ENCODE measurements at regions not wholly inside any gene's neighbourhood (a gene's known extent, or its start where the extent isn't known, plus 50 kb on each side); places are given as distances from the start of the nearest gene placed in this dataset.

DNA sequence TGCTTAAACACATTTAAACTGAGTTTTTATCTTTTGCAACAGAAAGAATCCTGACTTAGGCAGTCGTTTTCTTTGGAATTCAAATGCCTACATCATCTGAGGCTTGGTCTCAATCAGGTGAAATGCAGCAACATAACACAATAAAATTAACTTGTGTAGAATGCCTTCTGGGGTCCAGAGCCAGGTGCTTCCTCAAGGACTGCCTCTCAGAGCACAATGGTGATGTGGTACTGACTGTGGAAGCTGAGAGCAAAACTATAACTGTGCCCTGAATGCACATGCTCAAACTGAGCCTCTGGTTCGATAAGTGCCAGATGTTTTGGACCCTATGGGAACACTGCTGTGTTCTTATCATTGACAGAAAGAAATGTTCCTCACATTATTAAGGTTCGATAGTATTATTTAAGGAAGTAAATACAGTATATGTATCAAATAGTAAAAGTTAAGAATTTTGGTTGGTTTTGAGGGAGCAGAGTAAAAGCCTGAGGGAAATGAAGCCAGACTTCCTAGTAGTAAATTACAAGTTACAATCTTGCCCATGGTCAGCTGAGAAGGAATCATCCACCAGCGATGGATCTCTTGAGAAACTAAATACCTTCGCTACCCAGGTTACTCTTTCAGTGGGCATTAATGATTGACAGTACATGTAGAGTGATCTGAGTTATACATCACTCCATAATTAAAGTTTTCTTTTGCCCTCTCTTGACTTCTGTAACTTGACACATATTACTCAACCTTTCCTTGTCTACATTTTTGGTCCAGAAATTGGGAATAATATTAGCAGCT lies 122.9 kb upstream of the ATP2B1 start:
- TF ChIP-seq CTCF (IDR thresholded peaks at IDR 0.05; ENCODE audit: low read depth, low read length, missing input control) = no peak
- no peak for TF ChIP-seq GABPA (IDR thresholded peaks at IDR 0.05 in 1 of 2, conservative IDR thresholded peaks at IDR 0.05 in 1 of 2)
- TF ChIP-seq, protein P1, sequence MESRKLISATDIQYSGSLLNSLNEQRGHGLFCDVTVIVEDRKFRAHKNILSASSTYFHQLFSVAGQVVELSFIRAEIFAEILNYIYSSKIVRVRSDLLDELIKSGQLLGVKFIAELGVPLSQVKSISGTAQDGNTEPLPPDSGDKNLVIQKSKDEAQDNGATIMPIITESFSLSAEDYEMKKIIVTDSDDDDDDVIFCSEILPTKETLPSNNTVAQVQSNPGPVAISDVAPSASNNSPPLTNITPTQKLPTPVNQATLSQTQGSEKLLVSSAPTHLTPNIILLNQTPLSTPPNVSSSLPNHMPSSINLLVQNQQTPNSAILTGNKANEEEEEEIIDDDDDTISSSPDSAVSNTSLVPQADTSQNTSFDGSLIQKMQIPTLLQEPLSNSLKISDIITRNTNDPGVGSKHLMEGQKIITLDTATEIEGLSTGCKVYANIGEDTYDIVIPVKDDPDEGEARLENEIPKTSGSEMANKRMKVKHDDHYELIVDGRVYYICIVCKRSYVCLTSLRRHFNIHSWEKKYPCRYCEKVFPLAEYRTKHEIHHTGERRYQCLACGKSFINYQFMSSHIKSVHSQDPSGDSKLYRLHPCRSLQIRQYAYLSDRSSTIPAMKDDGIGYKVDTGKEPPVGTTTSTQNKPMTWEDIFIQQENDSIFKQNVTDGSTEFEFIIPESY (IDR thresholded peaks at IDR 0.05) = no peak
- no peak for TF ChIP-seq HNF4G (IDR thresholded peaks at IDR 0.05)
- no peak for TF ChIP-seq FOXA2 (IDR thresholded peaks at IDR 0.05)
- TF ChIP-seq JUND (IDR thresholded peaks at IDR 0.05) = no peak
- no peak for DNase-seq (ENCODE audit: low spot score)
- no peak overlapping the region for H3K4me3 ChIP-seq (ENCODE audit: low read depth in 1 of 3, low read length in 3 of 3)
- no peak overlapping the region for H3K9ac ChIP-seq (ENCODE audit: low read depth in 1 of 2, low read length in 2 of 2)
- 70% methylated on average over 5 of the region's 5 CpGs for whole genome bisulfite sequencing
- H3K4me1 ChIP-seq (ENCODE audit: control insufficient read depth in 4 of 4, insufficient read depth in 4 of 4, low read length in 3 of 4) = no peaks in the 10 kb centered on the region
- no peak overlapping the region for H3K27ac ChIP-seq (ENCODE audit: low read depth in 1 of 2, low read length in 2 of 2)
- no peaks in the 10 kb centered on the region for H3K27me3 ChIP-seq (ENCODE audit: control insufficient read depth in 4 of 4, insufficient read depth in 4 of 4, low read length in 3 of 4)
- H3K9me3 ChIP-seq (ENCODE audit: control insufficient read depth in 4 of 4, low read length in 3 of 4) = no peaks in the 10 kb centered on the region
- H3K36me3 ChIP-seq (ENCODE audit: control insufficient read depth in 4 of 4, insufficient read depth in 3 of 4, low read depth in 1 of 4, low read length in 3 of 4) = no peaks in the 10 kb centered on the region

DNA sequence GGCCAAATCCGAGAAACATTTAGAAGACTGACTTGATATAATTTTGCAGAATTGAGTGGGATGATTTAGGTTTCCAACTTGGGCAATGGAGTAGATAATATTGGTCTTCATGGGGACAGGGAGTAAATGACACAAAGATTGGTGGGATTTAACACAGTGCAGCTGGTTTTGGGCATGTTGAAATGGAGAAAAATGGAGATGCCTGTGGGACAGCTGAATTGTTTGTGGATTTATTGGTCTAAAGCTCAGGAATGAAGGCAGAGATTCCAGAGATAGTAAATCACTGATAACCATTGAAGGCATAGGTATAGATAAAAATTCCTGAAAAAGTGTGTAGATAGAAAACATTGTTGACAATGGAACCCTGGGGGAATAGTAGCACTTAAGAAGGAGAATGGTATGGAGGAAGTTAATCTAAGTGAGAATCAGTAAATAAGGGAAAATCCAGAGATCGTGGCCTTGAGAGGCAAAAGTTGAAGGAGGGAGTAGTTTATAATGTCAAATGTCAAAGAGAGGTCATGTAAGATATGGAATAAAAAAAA lies 120.9 kb upstream of the ATP2B1 start:
- no peak for DNase-seq (ENCODE audit: low spot score)
- Histone ChIP-seq H3K27me3 (ENCODE audit: control insufficient read depth in 4 of 4, insufficient read depth in 4 of 4, low read length in 3 of 4) (no peaks in the 10 kb centered on the region), H3K4me3 (ENCODE audit: low read depth in 1 of 3, low read length in 3 of 3) (no peak overlapping the region), H3K4me1 (ENCODE audit: control insufficient read depth in 4 of 4, insufficient read depth in 4 of 4, low read length in 3 of 4) (no peaks in the 10 kb centered on the region), H3K9ac (ENCODE audit: low read depth in 1 of 2, low read length in 2 of 2) (no peak overlapping the region), H3K27ac (ENCODE audit: low read depth in 1 of 2, low read length in 2 of 2) (no peak overlapping the region), H3K36me3 (ENCODE audit: control insufficient read depth in 4 of 4, insufficient read depth in 3 of 4, low read depth in 1 of 4, low read length in 3 of 4) (no peaks in the 10 kb centered on the region), H3K9me3 (ENCODE audit: control insufficient read depth in 4 of 4, low read length in 3 of 4) (no peaks in the 10 kb centered on the region)
- 73% methylated on average over 2 of the region's 2 CpGs for WGBS
- TF ChIP-seq, protein P1 (IDR thresholded peaks at IDR 0.05) = no peak
- TF ChIP-seq EGR1 (IDR thresholded peaks at IDR 0.05; ENCODE audit: low read depth in 2 of 2) = no peak

DNA sequence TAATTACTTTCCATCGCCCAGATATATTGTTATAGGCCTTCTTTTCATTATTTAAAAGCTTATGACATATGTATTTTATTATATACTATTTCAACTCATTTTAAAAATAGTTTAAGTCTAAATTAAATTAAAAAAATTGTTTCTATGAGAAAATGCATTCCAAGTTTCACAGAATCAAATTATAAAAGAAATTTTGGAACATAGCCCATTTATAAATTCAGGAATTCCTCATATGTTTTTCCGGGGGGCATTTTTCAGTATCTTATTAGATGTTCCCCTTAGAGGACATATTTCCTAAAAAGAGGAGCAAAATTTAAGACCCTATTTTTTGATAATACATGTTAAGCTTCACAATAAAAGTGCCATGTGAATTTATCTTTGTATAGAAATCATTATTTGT lies 119.9 kb upstream of the ATP2B1 start:
- WGBS = 81% methylated on average over 2 of the region's 2 CpGs
- H3K36me3 ChIP-seq (ENCODE audit: control insufficient read depth in 4 of 4, insufficient read depth in 3 of 4, low read depth in 1 of 4, low read length in 3 of 4) = no peaks in the 10 kb centered on the region
- H3K9me3 ChIP-seq (ENCODE audit: control insufficient read depth in 4 of 4, low read length in 3 of 4) = no peaks in the 10 kb centered on the region
- H3K27me3 ChIP-seq (ENCODE audit: control insufficient read depth in 4 of 4, insufficient read depth in 4 of 4, low read length in 3 of 4) = no peaks in the 10 kb centered on the region
- no peak for DNase-seq (ENCODE audit: low spot score)
- no peaks in the 10 kb centered on the region for H3K4me1 ChIP-seq (ENCODE audit: control insufficient read depth in 4 of 4, insufficient read depth in 4 of 4, low read length in 3 of 4)
- H3K27ac ChIP-seq (ENCODE audit: low read depth in 1 of 2, low read length in 2 of 2) = no peak overlapping the region
- no peak for TF ChIP-seq JUND (IDR thresholded peaks at IDR 0.05)
- no peak for TF ChIP-seq FOXA2 (IDR thresholded peaks at IDR 0.05)
- TF ChIP-seq FOXA1 (IDR thresholded peaks at IDR 0.05) = no peak
- no peak for TF ChIP-seq ATF3 (IDR thresholded peaks at IDR 0.05)
- no peak for TF ChIP-seq MAX (IDR thresholded peaks at IDR 0.05)
- no peak for TF ChIP-seq EGR1 (IDR thresholded peaks at IDR 0.05; ENCODE audit: low read depth in 2 of 2)
- no peak for TF ChIP-seq GABPA (IDR thresholded peaks at IDR 0.05 in 1 of 2, conservative IDR thresholded peaks at IDR 0.05 in 1 of 2)
- no peak for TF ChIP-seq HNF4G (IDR thresholded peaks at IDR 0.05)
- no peak for TF ChIP-seq RAD21 (IDR thresholded peaks at IDR 0.05)
- no peak for TF ChIP-seq NR2F2 (IDR thresholded peaks at IDR 0.05)
- TF ChIP-seq REST (IDR thresholded peaks at IDR 0.05) = no peak
- TF ChIP-seq TAF1 (conservative IDR thresholded peaks at IDR 0.05) = no peak
- TF ChIP-seq RXRA (IDR thresholded peaks at IDR 0.05) = no peak
- no peak for TF ChIP-seq HNF4A (conservative IDR thresholded peaks at IDR 0.05)
- H3K4me3 ChIP-seq (ENCODE audit: low read depth in 1 of 3, low read length in 3 of 3) = no peak overlapping the region
- H3K9ac ChIP-seq (ENCODE audit: low read depth in 1 of 2, low read length in 2 of 2) = no peak overlapping the region
